IgD-negative memory B cell (primary cell): ENCODE measurements at regions not wholly inside any gene's neighbourhood (a gene's known extent, or its start where the extent isn't known, plus 50 kb on each side); places are given as distances from the start of the nearest gene placed in this dataset.
"Not testable (repeated sequence)": the region's sequence is repeated elsewhere in the genome, so short reads cannot be mapped to it uniquely, and the experiment has no call there.

ENCODE experiments used
- H3K27ac Mint-ChIP-seq, 3 donors: one replicate each; pipeline ENCODE4 v1.8.0; 2020 to 2022; ENCODE audit warnings: mild to moderate bottlenecking in 3 of 3, mixed read lengths in 3 of 3, moderate library complexity in 1 of 3
- H3K27me3 Mint-ChIP-seq: one replicate; pipeline ENCODE4 v1.8.0; 2021; ENCODE audit warnings: mixed read lengths
- H3K36me3 Mint-ChIP-seq: one replicate; pipeline ENCODE4 v1.8.0; 2020; ENCODE audit warnings: mild to moderate bottlenecking, mixed read lengths
- H3K4me1 Mint-ChIP-seq, 3 donors: one replicate each; pipeline ENCODE4 v1.8.0; 2020 to 2022; ENCODE audit warnings: mixed read lengths in 3 of 3, mild to moderate bottlenecking in 1 of 3
- H3K4me3 Mint-ChIP-seq, 4 donors: one replicate each; pipeline ENCODE4 v1.8.0; 2020 to 2022; ENCODE audit warnings: mild to moderate bottlenecking in 4 of 4, mixed read lengths in 4 of 4, moderate library complexity in 3 of 4
- H3K9me3 Mint-ChIP-seq, 3 donors: one replicate each; pipeline ENCODE4 v1.8.0; 2020 to 2021; ENCODE audit warnings: mixed read lengths in 3 of 3, mild to moderate bottlenecking in 1 of 3

- no peaks in the 10 kb centered on the region for H3K4me1 Mint-ChIP-seq
- peak overlapping the region in 1 of 3 donors; percentile 15 for H3K27ac Mint-ChIP-seq
- peaks cover 0 to 3% (median 0%) of the 10 kb centered on the region in 3 donors for H3K9me3 Mint-ChIP-seq
- H3K4me3 Mint-ChIP-seq, result no peak overlapping the region
- H3K36me3 Mint-ChIP-seq, result no peaks in the 10 kb centered on the region
- no peaks in the 10 kb centered on the region for H3K27me3 Mint-ChIP-seq
Observed at GRCh38 chr4:52201715-52202114, 150.6 kb downstream of the SPATA18 start.

DNA sequence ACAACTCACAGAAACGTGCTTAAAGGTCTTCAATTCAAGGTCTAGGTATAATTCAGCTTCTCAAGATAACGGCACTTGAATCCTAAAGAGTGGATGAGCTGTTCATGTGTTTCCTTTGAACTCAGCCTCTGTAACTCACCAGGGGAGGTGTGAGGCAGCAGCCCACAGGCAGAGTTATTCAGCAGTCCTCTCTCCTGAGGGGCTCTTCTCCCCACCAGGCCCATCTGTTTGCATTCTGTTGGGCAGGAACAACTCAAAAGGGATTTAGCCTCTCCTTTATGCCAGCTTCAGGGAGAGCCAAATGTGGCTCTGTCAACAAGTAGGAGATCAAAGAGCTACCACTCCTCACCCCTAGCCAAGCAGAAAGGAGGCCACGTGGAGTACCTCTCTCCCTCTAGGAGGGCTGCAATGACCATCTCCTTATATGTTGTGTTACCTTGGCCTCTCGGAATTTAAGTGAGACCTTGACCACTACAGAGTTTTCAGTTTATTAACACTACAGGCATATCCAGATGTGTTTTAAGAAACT, 151.2 kb downstream of the SPATA18 start:
- Mint-ChIP-seq H3K4me3 (no peak overlapping the region), H3K9me3 (peaks cover 0 to 3% (median 0%) of the 10 kb centered on the region in 3 donors), H3K27ac (no peak overlapping the region), H3K4me1 (no peaks in the 10 kb centered on the region), H3K36me3 (no peaks in the 10 kb centered on the region), H3K27me3 (no peaks in the 10 kb centered on the region)

GRCh38 chr4:52202931-52203330, 151.8 kb downstream of the SPATA18 start:
- Mint-ChIP-seq H3K4me3 (no peak overlapping the region), H3K27me3 (no peaks in the 10 kb centered on the region), H3K4me1 (no peaks in the 10 kb centered on the region), H3K36me3 (no peaks in the 10 kb centered on the region), H3K27ac (no peak overlapping the region), H3K9me3 (peaks cover 0 to 3% (median 0%) of the 10 kb centered on the region in 3 donors)

DNA sequence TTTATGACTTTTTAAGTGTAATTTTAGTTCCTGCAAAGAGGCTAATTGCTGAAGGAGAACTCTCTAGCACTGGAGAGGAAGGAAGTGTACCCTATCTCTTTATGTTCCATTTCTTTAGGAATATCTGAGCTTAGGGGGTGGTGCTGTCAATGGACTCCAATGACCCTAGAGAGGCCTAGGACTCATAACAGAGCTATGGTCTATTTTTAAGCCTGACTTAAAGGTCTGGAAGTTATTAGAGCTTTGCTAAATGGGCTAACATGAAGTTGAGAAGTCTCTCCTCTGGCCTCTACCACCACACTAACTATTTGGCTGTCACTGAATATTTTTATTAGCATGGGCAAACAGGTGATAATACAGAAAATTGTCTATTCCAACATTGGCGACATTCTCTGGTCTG, 152.2 kb downstream of the SPATA18 start:
- no peak overlapping the region for H3K4me3 Mint-ChIP-seq
- no peak overlapping the region for H3K27ac Mint-ChIP-seq
- no peaks in the 10 kb centered on the region for H3K27me3 Mint-ChIP-seq
- no peaks in the 10 kb centered on the region for H3K36me3 Mint-ChIP-seq
- peaks cover 0 to 3% (median 0%) of the 10 kb centered on the region in 3 donors for H3K9me3 Mint-ChIP-seq
- H3K4me1 Mint-ChIP-seq, result no peaks in the 10 kb centered on the region

GRCh38 chr4:52204921-52205320, 153.8 kb downstream of the SPATA18 start:
- no peak overlapping the region for H3K27ac Mint-ChIP-seq
- peaks cover 0 to 3% (median 0%) of the 10 kb centered on the region in 3 donors for H3K9me3 Mint-ChIP-seq
- no peaks in the 10 kb centered on the region for H3K27me3 Mint-ChIP-seq
- H3K36me3 Mint-ChIP-seq, result no peaks in the 10 kb centered on the region
- no peaks in the 10 kb centered on the region for H3K4me1 Mint-ChIP-seq
- H3K4me3 Mint-ChIP-seq, result no peak overlapping the region

- not testable (repeated sequence) for H3K36me3 Mint-ChIP-seq, H3K4me1 Mint-ChIP-seq, H3K4me3 Mint-ChIP-seq, H3K9me3 Mint-ChIP-seq, H3K27ac Mint-ChIP-seq, H3K27me3 Mint-ChIP-seq
Observed at GRCh38 chr4:52207146-52207545, 156.0 kb downstream of the SPATA18 start.

DNA sequence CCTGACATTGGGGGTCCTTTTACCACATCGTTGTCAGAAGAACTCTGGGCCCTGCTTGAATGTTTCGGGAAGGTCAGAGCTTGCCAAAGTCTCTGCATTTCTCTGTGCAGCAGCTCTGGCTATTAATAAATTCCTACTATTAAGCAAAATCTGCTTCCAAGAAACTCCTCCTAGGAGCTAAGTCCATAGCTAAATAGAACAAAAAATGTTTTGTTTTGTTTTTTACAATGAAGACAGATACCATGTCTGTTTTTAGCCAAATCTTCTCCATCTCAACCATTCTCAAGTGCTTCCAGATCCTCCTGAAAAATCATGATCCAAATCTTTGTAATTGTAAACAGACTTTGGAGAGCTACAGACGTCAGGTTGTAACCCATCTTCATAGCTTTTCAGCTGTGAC, 161.6 kb downstream of the SPATA18 start:
- no peak overlapping the region for H3K27ac Mint-ChIP-seq
- peaks cover 0 to 13% (median 8%) of the 10 kb centered on the region in 3 donors for H3K9me3 Mint-ChIP-seq
- H3K4me1 Mint-ChIP-seq, result no peaks in the 10 kb centered on the region
- no peaks in the 10 kb centered on the region for H3K27me3 Mint-ChIP-seq
- peaks cover 2% of the 10 kb centered on the region for H3K36me3 Mint-ChIP-seq
- H3K4me3 Mint-ChIP-seq, result no peak overlapping the region

DNA sequence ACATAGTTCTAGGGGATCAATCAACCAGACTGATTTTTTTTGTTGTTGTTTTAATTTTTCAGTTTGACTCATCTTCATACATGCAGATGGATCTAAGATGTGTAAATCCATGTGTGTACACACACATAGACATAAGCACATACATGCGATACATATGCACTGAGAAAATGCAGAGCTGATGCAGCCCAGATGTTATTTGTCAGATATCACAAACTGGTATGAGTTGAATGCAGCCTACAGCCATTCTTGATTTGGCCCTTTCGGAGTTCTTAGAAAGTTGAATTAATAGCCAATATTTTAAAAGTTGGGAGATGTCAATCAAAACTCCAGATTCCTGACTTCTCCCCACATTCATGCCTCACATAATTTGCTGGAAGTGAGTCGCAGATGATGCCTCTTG, 180.4 kb downstream of the SPATA18 start:
- H3K36me3 Mint-ChIP-seq, result no peaks in the 10 kb centered on the region
- no peak overlapping the region for H3K4me3 Mint-ChIP-seq
- H3K9me3 Mint-ChIP-seq, result peaks cover 0 to 1% (median 0%) of the 10 kb centered on the region in 3 donors
- no peaks in the 10 kb centered on the region for H3K4me1 Mint-ChIP-seq
- H3K27me3 Mint-ChIP-seq, result peaks cover 3% of the 10 kb centered on the region
- no peak overlapping the region for H3K27ac Mint-ChIP-seq

DNA sequence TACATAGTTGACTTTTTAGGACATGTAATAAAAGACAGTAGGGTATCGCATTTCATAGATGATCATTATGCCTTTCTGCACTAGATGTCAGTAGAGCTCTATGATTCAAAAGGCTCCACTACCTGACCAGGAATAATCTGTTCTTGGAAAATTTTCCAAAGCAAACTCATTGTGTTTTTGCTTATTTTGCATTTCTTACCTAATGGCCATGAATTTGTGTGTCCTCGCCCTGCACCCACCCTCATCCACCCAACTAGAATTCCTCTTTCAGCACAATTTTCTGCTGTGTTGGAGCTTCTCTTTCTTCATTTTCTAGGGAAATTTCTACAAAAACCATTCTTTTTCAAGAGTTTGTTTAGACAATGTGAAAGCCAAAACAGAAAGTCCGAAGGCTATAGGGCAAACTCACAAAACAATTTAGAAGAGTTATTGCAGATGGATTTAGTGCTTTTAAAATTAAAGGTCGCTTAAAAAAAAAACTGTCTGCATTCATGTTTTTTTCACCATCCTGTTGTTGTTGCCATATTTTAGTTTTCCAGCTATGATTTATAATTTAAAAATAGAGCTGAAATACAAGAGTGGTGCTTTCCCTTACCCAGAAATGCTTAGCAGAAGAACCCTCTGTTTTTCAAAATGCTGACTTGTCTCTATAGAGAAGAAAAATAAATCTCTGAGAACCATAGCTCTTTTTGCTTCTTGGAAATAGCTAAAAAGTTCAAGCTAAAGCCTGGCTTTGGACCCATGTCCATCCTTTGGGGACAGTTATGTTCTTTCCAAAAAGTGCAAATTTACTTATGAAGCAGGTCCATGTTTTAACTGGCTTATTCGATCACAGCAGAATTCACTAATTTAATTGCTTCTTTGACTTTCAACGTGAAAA, 183.7 kb downstream of the SPATA18 start:
- Mint-ChIP-seq H3K4me1 (no peaks in the 10 kb centered on the region), H3K9me3 (peaks cover 0 to 2% (median 1%) of the 10 kb centered on the region in 3 donors), H3K27ac (no peak overlapping the region), H3K27me3 (peaks cover 2% of the 10 kb centered on the region), H3K4me3 (no peak overlapping the region), H3K36me3 (no peaks in the 10 kb centered on the region)

DNA sequence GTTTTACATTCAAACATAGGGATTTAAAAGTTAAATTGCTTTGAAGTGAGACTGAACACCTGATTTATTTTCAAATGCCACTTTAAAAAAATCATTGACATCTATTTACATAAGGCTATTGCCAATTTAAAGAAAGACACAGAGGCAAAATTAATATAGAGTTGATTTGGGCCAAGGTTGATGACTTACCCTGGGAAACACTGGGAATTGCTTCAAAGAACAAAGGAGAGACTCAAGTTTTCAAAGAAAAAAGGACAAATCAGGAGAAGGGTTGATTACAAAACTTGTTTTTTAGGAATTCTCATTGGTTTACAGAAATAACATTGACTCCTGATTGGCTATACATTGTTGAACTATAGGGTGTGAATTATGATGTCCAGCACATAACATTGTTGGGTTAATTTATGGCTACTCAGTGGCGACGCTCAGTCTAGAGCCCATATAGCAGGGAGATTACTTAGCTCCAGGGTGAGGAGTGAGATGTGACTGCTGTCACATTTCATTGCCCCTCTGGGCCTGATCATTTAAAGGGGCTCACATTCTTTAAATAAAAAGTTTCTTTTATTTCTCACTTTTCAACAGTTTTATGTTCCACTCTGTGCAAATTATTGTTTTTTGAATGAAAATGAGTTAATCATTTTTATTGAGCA, 184.6 kb downstream of the SPATA18 start:
- peaks cover 2% of the 10 kb centered on the region for H3K27me3 Mint-ChIP-seq
- H3K4me3 Mint-ChIP-seq, result no peak overlapping the region
- no peaks in the 10 kb centered on the region for H3K4me1 Mint-ChIP-seq
- H3K27ac Mint-ChIP-seq, result no peak overlapping the region
- no peaks in the 10 kb centered on the region for H3K36me3 Mint-ChIP-seq
- peaks cover 0 to 3% (median 2%) of the 10 kb centered on the region in 3 donors for H3K9me3 Mint-ChIP-seq

DNA sequence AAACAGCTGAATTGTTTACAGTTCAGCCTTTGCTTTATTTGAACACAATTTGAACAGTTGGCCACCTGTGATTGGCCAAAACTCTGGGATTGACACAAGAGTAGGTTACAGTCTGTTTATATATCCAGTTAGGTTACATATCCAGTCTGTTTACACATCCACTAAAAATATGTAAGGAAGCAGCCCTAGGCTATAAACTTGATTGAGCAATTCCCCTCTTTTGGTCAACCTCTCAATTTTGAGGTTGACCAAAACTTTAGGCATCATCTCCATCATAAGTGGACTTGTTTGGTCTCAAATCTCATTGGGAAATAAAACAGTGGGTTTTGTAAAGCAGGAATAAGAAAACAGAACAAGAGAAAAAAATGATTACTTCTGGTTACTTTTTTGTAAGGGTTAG, 190.8 kb downstream of the SPATA18 start:
- H3K9me3 Mint-ChIP-seq, result peaks cover 2 to 7% (median 4%) of the 10 kb centered on the region in 3 donors

DNA sequence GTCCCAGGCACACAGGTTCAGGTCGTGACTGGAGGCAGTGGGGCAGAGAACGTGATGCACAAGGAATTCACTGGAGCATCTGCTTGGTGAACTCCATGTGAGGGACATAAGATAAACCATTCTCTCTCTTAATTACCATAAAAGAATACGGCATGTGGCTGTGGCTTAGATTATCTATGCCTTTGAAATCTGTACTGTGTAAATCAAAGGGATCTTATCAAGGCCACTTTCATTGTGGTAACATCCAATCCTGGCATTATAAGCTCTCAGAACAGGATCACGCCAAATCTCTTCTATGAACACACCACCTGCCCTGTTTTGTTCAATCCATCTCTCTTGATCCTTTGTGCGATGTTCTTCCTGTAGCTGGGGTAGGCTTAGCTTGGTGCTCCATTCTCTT, 192.3 kb downstream of the SPATA18 start:
- Mint-ChIP-seq H3K27ac (no peak overlapping the region), H3K4me3 (no peak overlapping the region), H3K36me3 (no peaks in the 10 kb centered on the region), H3K9me3 (peaks cover 2 to 7% (median 4%) of the 10 kb centered on the region in 3 donors), H3K4me1 (no peaks in the 10 kb centered on the region), H3K27me3 (no peaks in the 10 kb centered on the region)

More for the DNA sequence above, 190.8 kb downstream of the SPATA18 start:
- H3K4me3 Mint-ChIP-seq, result no peak overlapping the region
- no peaks in the 10 kb centered on the region for H3K4me1 Mint-ChIP-seq
- no peak overlapping the region for H3K27ac Mint-ChIP-seq
- no peaks in the 10 kb centered on the region for H3K27me3 Mint-ChIP-seq
- H3K36me3 Mint-ChIP-seq, result no peaks in the 10 kb centered on the region

DNA sequence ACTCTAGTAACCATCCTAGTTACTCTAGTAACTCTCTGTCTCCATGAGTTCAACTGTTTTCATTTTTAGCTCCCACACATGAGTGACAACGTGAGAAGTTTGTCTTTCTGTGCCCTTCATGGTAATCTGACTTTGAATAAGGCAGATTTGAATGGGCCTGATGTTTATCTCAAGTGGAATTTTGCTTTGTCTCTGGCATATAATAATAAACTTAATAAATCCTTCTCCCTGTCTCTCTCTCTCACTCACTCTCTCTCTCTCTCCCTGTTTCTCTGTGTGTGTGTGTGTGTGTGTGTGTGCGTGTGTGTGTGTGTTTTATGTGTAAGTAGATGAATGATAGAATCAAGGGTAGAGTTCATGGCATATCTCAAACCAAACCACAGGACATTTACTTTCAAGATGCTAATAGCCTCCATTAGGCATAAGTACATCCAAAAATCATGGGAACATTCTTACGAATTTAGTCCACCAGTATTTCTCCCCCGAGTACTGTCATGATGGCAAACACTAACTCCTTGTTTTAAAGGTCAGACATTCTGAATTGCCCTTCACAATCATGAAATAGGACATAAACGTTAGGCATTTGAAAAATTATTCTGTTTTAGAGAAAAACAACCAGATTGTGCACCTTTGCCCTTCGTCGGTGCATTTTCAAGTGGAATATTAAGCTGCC, 193.1 kb downstream of the SPATA18 start:
- H3K4me3 Mint-ChIP-seq, result no peak overlapping the region
- H3K9me3 Mint-ChIP-seq, result peaks cover 0 to 7% (median 4%) of the 10 kb centered on the region in 3 donors
- no peaks in the 10 kb centered on the region for H3K4me1 Mint-ChIP-seq
- no peaks in the 10 kb centered on the region for H3K36me3 Mint-ChIP-seq
- no peaks in the 10 kb centered on the region for H3K27me3 Mint-ChIP-seq
- H3K27ac Mint-ChIP-seq, result no peak overlapping the region

DNA sequence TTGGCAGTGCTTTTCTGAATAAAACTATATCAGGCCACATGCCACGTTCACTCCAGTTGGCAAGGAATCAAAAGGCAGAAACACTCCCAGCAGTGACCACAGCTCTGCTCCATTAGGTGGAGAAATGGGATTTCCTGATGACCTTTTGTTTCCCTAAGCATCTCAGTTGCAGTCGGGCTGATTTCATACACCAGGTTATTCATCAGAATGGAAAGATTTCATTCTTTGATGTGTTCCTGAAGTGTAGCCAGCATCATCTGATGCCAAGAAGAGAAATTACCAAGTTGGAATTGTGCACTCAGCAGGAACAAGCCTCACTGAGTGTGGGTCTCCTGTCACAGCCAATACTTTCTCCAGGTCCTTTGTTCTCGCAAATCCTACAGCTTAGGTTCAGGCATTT, 193.7 kb downstream of the SPATA18 start:
- Mint-ChIP-seq H3K4me1 (no peaks in the 10 kb centered on the region), H3K27me3 (no peaks in the 10 kb centered on the region), H3K9me3 (peaks cover 0 to 7% (median 4%) of the 10 kb centered on the region in 3 donors), H3K36me3 (no peaks in the 10 kb centered on the region), H3K4me3 (no peak overlapping the region), H3K27ac (no peak overlapping the region)

DNA sequence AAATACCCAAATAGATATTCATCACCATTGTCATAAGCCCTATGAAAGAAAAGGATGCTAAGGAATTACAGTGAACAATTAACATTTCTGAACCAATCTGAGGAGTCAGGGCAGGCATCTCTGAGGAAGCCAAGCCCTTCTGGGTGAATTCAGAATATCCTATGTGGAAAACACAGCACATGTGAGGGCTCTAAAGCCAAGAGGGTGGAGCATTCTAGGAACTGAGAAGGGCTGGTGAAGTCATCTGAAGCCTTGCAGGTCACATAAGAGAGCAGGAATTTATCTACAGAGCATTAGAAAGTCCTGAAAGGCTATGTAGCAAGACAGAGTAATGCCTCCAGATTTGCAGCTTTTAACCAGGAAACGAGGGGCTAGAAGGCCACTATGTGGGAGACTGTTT, 195.7 kb downstream of the SPATA18 start:
- H3K27me3 Mint-ChIP-seq, result no peaks in the 10 kb centered on the region
- H3K9me3 Mint-ChIP-seq, result peaks cover 0 to 3% (median 2%) of the 10 kb centered on the region in 3 donors
- H3K36me3 Mint-ChIP-seq, result peaks cover under 1% of the 10 kb centered on the region
- no peak overlapping the region for H3K27ac Mint-ChIP-seq
- H3K4me3 Mint-ChIP-seq, result no peak overlapping the region
- no peaks in the 10 kb centered on the region for H3K4me1 Mint-ChIP-seq
